SK-N-SH (cell line): ENCODE measurements at regions not wholly inside any gene's neighbourhood (a gene's known extent, or its start where the extent isn't known, plus 50 kb on each side); places are given as distances from the start of the nearest gene placed in this dataset.

Experiments
- CTCF ChIA-PET: fragments of 300-600, 350-600 bp; formaldehyde crosslinking; extraction: SDS; loops from one replicate; lab custom pipeline; 2021; lab: Yijun Ruan, JAX
- POLR2A ChIA-PET: fragments of 350-600 bp; sonication (Branson Sonifier 250); formaldehyde crosslinking; extraction: SDS; loops from one replicate; lab custom pipeline; 2020; ENCODE audit warnings: antibody characterized with exemption, inconsistent platforms; lab: Yijun Ruan, JAX
- DNase-seq: peaks from one replicate; pipeline ENCODE4 v3.0.0; 2012
- H2AFZ ChIP-seq: fragments of 200-600 bp; sonication (generic); 2 replicates; pipeline ENCODE4 v1.8.1; 2016; ENCODE audit warnings: antibody characterized with exemption, mild to moderate bottlenecking, low read depth
- H3F3A ChIP-seq: fragments of 200-600 bp; sonication (generic); replicated peaks from 2 replicates; pipeline ENCODE3; 2016; ENCODE audit warnings: antibody characterized with exemption, mild to moderate bottlenecking; ENCODE audit not compliant: insufficient read depth
- H3K27ac ChIP-seq, 2 experiments: fragments of 200-500 bp in 1 of 2; fragments of 200-600 bp in 1 of 2; sonication (Bioruptor generic) in 1 of 2; sonication (generic), shearing (Covaris generic) in 1 of 2; 2 replicates each; pipeline versions ENCODE4 v1.5.1 to v1.6.1; 2014 to 2016; ENCODE audit warnings: low read depth in 2 of 2, inconsistent platforms in 1 of 2, low read length in 1 of 2, mild to moderate bottlenecking in 1 of 2, mixed read lengths in 1 of 2
- H3K27me3 ChIP-seq: fragments of 200-600 bp; sonication (generic), shearing (Covaris generic); 2 replicates; pipeline ENCODE4 v1.6.1; 2016; ENCODE audit warnings: mixed run types; ENCODE audit not compliant: insufficient read depth
- H3K36me3 ChIP-seq, 2 experiments: fragments of 200-500 bp in 1 of 2; fragments of 200-600 bp in 1 of 2; sonication (Bioruptor generic) in 1 of 2; sonication (generic) in 1 of 2; replicated peaks in 1 of 2; 2 replicates each; pipeline versions ENCODE3 to v1.5.1; 2014 to 2016; ENCODE audit warnings: low read length in 1 of 2, mild to moderate bottlenecking in 1 of 2; ENCODE audit not compliant: insufficient read depth in 2 of 2, control insufficient read depth in 1 of 2
- H3K4me1 ChIP-seq, 2 experiments: fragments of 200-500 bp in 1 of 2; fragments of 200-600 bp in 1 of 2; sonication (Bioruptor generic) in 1 of 2; sonication (generic), shearing (Covaris generic) in 1 of 2; 2 replicates each; pipeline versions ENCODE4 v1.5.1 to v1.6.1; 2014 to 2016; ENCODE audit warnings: low read depth in 1 of 2, low read length in 1 of 2, mixed run types in 1 of 2; ENCODE audit not compliant: insufficient read depth in 2 of 2, control insufficient read depth in 1 of 2
- H3K4me2 ChIP-seq: fragments of 200-600 bp; sonication (generic), shearing (Covaris generic); 2 replicates; pipeline ENCODE4 v1.6.1; 2017; ENCODE audit warnings: mixed run types
- H3K4me3 ChIP-seq, 2 experiments: fragments of 200-500 bp in 1 of 2; fragments of 200-600 bp in 1 of 2; sonication (Bioruptor generic) in 1 of 2; sonication (generic), shearing (Covaris generic) in 1 of 2; 2 replicates each; pipeline versions ENCODE4 v1.5.1 to v1.8.1; 2014 to 2016; ENCODE audit warnings: low read depth in 2 of 2, inconsistent platforms in 1 of 2, low read length in 1 of 2, mild to moderate bottlenecking in 1 of 2, mixed read lengths in 1 of 2, moderate library complexity in 1 of 2
- H3K79me2 ChIP-seq: fragments of 200-600 bp; sonication (generic); 2 replicates; pipeline ENCODE4 v1.8.1; 2017; ENCODE audit warnings: mild to moderate bottlenecking; ENCODE audit not compliant: insufficient read depth
- H3K9ac ChIP-seq: fragments of 200-600 bp; sonication (generic); 2 replicates; pipeline ENCODE4 v1.6.1; 2017; ENCODE audit warnings: mixed run types
- H3K9me2 ChIP-seq: fragments of 200-600 bp; sonication (generic); 2 replicates; pipeline ENCODE4 v1.6.1; 2017; ENCODE audit warnings: mixed run types
- H3K9me3 ChIP-seq: fragments of 200-600 bp; sonication (generic); 2 replicates; pipeline ENCODE4 v1.6.1; 2017; ENCODE audit warnings: mixed run types, mild to moderate bottlenecking, moderate library complexity
- H4K20me1 ChIP-seq: fragments of 200-600 bp; sonication (generic); 2 replicates; pipeline ENCODE4 v1.6.1; 2017; ENCODE audit warnings: mild to moderate bottlenecking, mixed run types; ENCODE audit not compliant: insufficient read depth
- CHD2 ChIP-seq: fragments of 150-350 bp; IDR thresholded peaks from 2 replicates; pipeline ENCODE4 v1.6.1; 2018; ENCODE audit warnings: low read length; ENCODE audit not compliant: partially characterized antibody
- EP300 ChIP-seq, 2 experiments: IDR thresholded peaks; 2 replicates each; pipeline versions ENCODE4 v1.4.0 to v1.6.1; 2012; ENCODE audit warnings: borderline replicate concordance in 1 of 2, low read depth in 1 of 2, low read length in 1 of 2
- FOXJ3 ChIP-seq: sonication (generic); formaldehyde crosslinking; IDR thresholded peaks from 2 replicates; pipeline ENCODE4 v1.5.1; 2020; ENCODE audit warnings: mild to moderate bottlenecking, missing genetic modification reagents
- GABPA ChIP-seq: IDR thresholded peaks from 2 replicates; pipeline ENCODE4 v1.4.0; 2012; ENCODE audit warnings: low read depth, mild to moderate bottlenecking
- JUND ChIP-seq: IDR thresholded peaks from 2 replicates; pipeline ENCODE4 v1.4.0; 2012
- MEF2A ChIP-seq: IDR thresholded peaks from 2 replicates; pipeline ENCODE4 v1.4.0; 2012; ENCODE audit warnings: low read depth, borderline replicate concordance
- MXI1 ChIP-seq: IDR thresholded peaks from 2 replicates; pipeline ENCODE4 v1.6.1; 2012; ENCODE audit warnings: mild to moderate bottlenecking, low read depth, low read length, improper control_type of control experiment
- NFIC ChIP-seq: IDR thresholded peaks from 2 replicates; pipeline ENCODE4 v1.4.0; 2012; ENCODE audit warnings: borderline replicate concordance
- TCF12 ChIP-seq: IDR thresholded peaks from 2 replicates; pipeline ENCODE4 v1.4.0; 2012
- TEAD4 ChIP-seq: IDR thresholded peaks from 2 replicates; pipeline ENCODE4 v1.4.0; 2012; ENCODE audit warnings: mild to moderate bottlenecking, borderline replicate concordance; ENCODE audit not compliant: insufficient read depth
- WGBS: methylation state at CpG from one replicate; pipeline ENCODE4 v1.1.6; 2017; ENCODE audit warnings: low lambda C conversion rate; 5-methylcytosine and 5-hydroxymethylcytosine counted together
- TF ChIP-seq, protein P1 (sequence below): IDR thresholded peaks from 2 replicates; pipeline ENCODE4 v1.6.1; 2012; ENCODE audit warnings: mild to moderate bottlenecking, low read depth, low read length, moderate library complexity
- TF ChIP-seq, protein P2 (sequence below): IDR thresholded peaks from 2 replicates; pipeline ENCODE4 v1.4.0; 2012; ENCODE audit warnings: low read depth
- TF ChIP-seq, protein P3 (sequence below): fragments of 200-600 bp; sonication (generic); IDR thresholded peaks from 2 replicates; pipeline ENCODE4 v1.6.1; 2017; ENCODE audit warnings: antibody characterized with exemption, mild to moderate bottlenecking, moderate library complexity
- TF ChIP-seq, protein P4 (sequence below): IDR thresholded peaks from 2 replicates; pipeline ENCODE4 v1.4.0; 2012; ENCODE audit warnings: low read depth, borderline replicate concordance

DNA sequence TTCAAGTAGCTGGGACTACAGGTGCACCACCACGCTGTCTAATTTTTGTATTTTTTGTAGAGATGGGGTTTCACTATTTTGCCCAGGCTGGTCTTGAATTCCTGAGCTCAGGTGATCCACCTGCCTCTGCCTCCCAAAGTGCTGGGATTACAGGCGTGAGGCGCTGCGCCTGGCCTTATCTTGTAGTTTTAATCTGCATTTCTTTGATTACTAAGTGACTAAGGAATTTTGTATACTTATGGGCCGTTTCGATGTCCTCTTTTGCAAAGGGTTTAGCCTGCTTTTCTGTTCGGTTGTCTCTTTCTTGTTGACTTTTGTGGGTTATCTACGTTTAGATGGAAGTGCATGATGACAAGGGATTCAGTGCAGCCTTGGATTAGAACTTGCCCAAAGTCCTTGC lies 500.6 kb downstream of the QKI start (continued):
- TF ChIP-seq, protein P1, sequence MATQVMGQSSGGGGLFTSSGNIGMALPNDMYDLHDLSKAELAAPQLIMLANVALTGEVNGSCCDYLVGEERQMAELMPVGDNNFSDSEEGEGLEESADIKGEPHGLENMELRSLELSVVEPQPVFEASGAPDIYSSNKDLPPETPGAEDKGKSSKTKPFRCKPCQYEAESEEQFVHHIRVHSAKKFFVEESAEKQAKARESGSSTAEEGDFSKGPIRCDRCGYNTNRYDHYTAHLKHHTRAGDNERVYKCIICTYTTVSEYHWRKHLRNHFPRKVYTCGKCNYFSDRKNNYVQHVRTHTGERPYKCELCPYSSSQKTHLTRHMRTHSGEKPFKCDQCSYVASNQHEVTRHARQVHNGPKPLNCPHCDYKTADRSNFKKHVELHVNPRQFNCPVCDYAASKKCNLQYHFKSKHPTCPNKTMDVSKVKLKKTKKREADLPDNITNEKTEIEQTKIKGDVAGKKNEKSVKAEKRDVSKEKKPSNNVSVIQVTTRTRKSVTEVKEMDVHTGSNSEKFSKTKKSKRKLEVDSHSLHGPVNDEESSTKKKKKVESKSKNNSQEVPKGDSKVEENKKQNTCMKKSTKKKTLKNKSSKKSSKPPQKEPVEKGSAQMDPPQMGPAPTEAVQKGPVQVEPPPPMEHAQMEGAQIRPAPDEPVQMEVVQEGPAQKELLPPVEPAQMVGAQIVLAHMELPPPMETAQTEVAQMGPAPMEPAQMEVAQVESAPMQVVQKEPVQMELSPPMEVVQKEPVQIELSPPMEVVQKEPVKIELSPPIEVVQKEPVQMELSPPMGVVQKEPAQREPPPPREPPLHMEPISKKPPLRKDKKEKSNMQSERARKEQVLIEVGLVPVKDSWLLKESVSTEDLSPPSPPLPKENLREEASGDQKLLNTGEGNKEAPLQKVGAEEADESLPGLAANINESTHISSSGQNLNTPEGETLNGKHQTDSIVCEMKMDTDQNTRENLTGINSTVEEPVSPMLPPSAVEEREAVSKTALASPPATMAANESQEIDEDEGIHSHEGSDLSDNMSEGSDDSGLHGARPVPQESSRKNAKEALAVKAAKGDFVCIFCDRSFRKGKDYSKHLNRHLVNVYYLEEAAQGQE: no peak
- TF ChIP-seq, protein P2, sequence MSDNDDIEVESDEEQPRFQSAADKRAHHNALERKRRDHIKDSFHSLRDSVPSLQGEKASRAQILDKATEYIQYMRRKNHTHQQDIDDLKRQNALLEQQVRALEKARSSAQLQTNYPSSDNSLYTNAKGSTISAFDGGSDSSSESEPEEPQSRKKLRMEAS: no peak

DNA sequence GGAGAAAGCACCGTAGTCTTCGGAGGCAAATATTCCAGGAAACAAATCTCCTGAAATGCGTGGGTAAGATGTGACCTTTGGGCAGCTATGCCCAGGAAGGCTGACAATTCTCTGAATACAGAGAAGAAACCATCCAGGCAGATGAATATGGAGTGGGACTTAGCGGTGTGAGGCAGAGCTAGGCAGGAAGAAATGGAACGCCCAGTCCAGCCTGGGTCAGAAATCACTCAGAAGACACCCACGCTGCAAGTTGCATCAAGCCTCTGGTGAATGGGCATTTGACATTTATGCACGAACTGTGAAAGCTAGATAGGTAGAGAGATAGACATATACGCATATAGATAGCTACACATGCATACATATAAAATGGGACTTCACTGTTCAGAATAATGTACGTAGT lies 498.5 kb downstream of the QKI start:
- TF ChIP-seq, protein P3, sequence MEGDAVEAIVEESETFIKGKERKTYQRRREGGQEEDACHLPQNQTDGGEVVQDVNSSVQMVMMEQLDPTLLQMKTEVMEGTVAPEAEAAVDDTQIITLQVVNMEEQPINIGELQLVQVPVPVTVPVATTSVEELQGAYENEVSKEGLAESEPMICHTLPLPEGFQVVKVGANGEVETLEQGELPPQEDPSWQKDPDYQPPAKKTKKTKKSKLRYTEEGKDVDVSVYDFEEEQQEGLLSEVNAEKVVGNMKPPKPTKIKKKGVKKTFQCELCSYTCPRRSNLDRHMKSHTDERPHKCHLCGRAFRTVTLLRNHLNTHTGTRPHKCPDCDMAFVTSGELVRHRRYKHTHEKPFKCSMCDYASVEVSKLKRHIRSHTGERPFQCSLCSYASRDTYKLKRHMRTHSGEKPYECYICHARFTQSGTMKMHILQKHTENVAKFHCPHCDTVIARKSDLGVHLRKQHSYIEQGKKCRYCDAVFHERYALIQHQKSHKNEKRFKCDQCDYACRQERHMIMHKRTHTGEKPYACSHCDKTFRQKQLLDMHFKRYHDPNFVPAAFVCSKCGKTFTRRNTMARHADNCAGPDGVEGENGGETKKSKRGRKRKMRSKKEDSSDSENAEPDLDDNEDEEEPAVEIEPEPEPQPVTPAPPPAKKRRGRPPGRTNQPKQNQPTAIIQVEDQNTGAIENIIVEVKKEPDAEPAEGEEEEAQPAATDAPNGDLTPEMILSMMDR: no peak
- no peak for TF ChIP-seq TCF12
- TF ChIP-seq GABPA: no peak
- no peak for TF ChIP-seq FOXJ3 (CRISPR knock-in tag)
- TF ChIP-seq, protein P2: no peak
- no peak for TF ChIP-seq TEAD4
- POLR2A ChIA-PET: no interaction called here

DNA sequence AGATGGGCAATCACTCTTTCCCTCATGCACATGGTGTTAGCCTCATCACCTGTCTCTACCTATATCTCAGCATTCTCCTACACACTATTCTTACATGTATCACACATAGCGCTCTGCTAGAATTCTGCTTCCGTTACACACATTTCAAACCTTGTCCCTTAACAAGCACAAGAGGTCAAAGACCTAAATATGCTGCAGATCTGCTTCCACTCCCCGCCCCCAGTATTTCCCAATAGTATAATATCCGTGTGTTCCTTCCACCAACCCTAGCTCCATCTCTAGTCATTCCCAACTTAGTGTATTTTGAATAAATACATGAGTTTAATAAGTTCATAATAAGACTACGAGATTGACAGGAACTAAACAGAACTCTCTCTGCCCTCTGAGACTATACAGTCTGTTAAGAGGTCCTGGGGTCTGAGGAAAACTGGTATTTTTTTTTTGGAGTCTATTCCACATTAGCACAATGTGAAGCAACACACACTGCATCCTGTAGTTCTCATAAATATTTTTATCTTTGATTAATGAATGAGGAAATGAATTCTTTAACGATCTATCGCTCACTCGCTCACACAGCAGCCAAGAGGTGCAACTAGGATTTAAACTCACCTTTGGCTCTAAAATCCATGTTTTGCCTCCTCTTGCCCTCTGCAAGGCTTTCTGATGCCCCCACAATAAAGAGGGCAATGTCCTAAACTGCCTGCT lies 491.6 kb downstream of the QKI start:
- WGBS: 48% methylated on average over 8 of the region's 8 CpGs

More for the DNA sequence above, 498.5 kb downstream of the QKI start:
- Histone ChIP-seq H4K20me1 (no peaks in the 10 kb centered on the region), H3K27ac (no peak overlapping the region), H3K4me1 (no peaks in the 10 kb centered on the region), H3F3A (no peaks in the 10 kb centered on the region), H3K9me2 (no peaks in the 10 kb centered on the region), H3K9me3 (no peaks in the 10 kb centered on the region), H3K4me3 (no peak overlapping the region), H2AFZ (no peak overlapping the region), H3K27me3 (no peaks in the 10 kb centered on the region), H3K36me3 (no peaks in the 10 kb centered on the region), H3K79me2 (no peaks in the 10 kb centered on the region), H3K9ac (no peak overlapping the region), H3K4me2 (no peak overlapping the region)
- CTCF ChIA-PET: no interaction called here
- DNase-seq: no peak
- 41% methylated on average over 9 of the region's 9 CpGs for WGBS

More for the DNA sequence above, 491.6 kb downstream of the QKI start:
- Histone ChIP-seq H3K9ac (no peak overlapping the region), H3K36me3 (no peaks in the 10 kb centered on the region), H3K4me1 (no peaks in the 10 kb centered on the region), H3F3A (no peaks in the 10 kb centered on the region), H3K79me2 (no peaks in the 10 kb centered on the region), H3K4me2 (no peak overlapping the region), H3K4me3 (no peak overlapping the region), H3K9me2 (no peaks in the 10 kb centered on the region), H4K20me1 (no peaks in the 10 kb centered on the region), H3K9me3 (no peaks in the 10 kb centered on the region), H2AFZ (no peak overlapping the region), H3K27me3 (no peaks in the 10 kb centered on the region), H3K27ac (no peak overlapping the region)
- no peak for DNase-seq
- no peak for TF ChIP-seq MEF2A
- no peak for TF ChIP-seq CHD2
- TF ChIP-seq MXI1: no peak
- TF ChIP-seq TEAD4: no peak
- TF ChIP-seq JUND: no peak
- TF ChIP-seq EP300 (IDR thresholded peaks at IDR 0.05; ENCODE audit: borderline replicate concordance in 1 of 2, low read depth in 1 of 2, low read length in 1 of 2): no peak
- TF ChIP-seq, protein P4, sequence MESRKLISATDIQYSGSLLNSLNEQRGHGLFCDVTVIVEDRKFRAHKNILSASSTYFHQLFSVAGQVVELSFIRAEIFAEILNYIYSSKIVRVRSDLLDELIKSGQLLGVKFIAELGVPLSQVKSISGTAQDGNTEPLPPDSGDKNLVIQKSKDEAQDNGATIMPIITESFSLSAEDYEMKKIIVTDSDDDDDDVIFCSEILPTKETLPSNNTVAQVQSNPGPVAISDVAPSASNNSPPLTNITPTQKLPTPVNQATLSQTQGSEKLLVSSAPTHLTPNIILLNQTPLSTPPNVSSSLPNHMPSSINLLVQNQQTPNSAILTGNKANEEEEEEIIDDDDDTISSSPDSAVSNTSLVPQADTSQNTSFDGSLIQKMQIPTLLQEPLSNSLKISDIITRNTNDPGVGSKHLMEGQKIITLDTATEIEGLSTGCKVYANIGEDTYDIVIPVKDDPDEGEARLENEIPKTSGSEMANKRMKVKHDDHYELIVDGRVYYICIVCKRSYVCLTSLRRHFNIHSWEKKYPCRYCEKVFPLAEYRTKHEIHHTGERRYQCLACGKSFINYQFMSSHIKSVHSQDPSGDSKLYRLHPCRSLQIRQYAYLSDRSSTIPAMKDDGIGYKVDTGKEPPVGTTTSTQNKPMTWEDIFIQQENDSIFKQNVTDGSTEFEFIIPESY: no peak
- TF ChIP-seq NFIC: no peak
- CTCF ChIA-PET: interaction anchor here (1.0 kb wide), 1 partner anchor 22 kb away, joined by 4 read pairs; no protein-coding TSS in a partner anchor
- POLR2A ChIA-PET: no interaction called here
